Activated CD4-positive, alpha-beta T cell treated with anti-CD3 and anti-CD28 coated beads for 48 hours (primary cell): ENCODE measurements at regions not wholly inside any gene's neighbourhood (a gene's known extent, or its start where the extent isn't known, plus 50 kb on each side); places are given as distances from the start of the nearest gene placed in this dataset.

Source experiments
- DNase-seq: peaks from one replicate; pipeline ENCODE4 v3.0.0-alpha.2; 2020

GRCh38 chr21:27448960-27449359 lies 482.1 kb upstream of the ADAMTS5 start:
- DNase-seq = no peak

- DNase-seq = no peak
These were observed 481.0 kb upstream of the ADAMTS5 start for GRCh38 chr21:27447843-27448242.

- no peak for DNase-seq
These were observed 462.9 kb upstream of the ADAMTS5 start for GRCh38 chr21:27429710-27430341.

DNA sequence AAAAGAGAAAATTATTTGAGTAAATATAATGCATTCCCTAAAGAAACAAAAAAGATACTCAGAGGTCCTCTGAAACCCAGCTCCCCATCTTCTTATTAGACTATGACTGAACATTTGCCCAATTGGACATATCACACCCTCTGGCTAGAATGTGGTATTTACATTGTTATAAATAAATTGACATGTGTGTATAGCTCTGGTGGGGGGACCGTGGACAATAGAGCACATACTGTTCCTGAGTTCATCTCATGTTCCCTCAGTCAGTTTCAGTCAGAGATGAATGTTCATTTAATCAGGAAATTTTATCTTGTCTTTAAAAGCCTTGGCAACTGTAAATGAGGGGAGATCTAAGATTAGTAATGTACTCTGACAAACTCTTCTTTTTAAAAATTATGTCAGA lies 459.3 kb upstream of the ADAMTS5 start:
- no peak for DNase-seq

- no peak for DNase-seq
These were observed 458.7 kb upstream of the ADAMTS5 start for GRCh38 chr21:27425574-27425973.

DNA sequence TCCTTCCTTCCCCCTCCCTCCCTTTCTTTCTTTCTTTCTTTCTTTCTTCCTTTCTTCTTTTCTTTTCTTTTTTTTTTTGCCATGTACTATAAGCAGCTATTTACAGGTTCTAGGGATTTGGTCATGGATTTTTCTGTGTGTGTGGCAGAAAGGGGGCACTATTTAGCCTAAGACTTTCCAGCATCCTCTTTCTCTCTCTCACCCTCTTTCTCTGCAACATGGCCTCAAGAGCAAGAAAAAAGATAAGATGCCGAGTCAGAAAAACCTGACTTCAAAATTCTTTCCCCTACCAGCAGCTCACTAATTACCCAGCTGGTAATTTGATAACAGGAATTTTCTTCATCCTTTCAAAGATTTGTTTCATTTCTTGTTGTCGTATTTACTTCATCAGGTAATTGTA lies 458.3 kb upstream of the ADAMTS5 start:
- no peak for DNase-seq

DNA sequence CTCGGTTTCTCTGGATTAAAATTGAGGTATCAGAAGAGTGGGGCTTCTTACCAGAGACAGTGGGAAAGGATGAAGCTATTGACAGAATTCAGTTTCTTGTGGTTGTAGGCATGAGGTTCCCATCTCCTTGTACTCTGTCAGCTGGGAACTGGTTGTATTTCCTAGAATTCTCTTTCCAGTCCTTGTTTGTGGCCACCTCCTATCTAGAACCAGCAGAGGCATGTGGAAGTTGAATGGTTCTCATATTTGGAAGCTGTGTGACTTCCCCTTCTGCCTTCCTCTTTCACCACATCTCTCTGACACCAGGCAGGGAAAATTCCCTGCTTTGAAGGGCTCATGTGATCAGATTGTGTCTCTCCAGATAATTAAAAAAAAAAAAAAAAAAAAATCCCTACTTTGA lies 457.7 kb upstream of the ADAMTS5 start:
- DNase-seq = no peak

DNA sequence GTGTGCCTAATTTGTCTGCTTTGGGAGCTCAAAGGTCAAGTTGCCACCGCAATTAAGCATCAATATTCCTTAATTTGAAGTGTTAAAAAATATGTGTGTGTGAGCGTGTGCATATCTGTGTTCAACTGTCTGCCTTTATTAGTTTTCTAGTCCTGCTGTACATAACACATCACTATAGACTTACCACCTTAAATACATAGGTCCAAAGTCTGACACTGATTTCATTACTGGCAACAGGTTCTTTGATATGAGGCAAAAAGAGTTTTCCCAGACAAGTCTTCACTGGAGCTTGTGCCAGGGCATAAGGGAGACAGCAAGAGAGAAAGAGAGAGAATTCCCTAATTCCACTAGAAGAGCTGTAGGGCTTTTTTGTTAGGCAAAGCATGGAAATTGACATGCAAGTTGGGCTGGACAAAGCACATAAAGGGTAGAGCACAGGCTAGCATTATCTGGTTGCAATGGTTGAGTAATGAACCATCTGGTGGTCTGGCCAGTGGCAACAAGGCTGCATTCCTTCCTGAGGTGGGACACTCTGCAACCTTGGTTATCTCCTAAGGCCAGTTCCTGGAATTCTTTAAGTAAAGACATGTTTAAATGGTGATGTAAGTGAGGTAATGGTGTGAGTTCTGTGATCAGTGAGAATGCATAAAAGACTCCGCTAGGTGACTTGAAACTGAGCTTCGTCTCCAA lies 457.2 kb upstream of the ADAMTS5 start:
- no peak for DNase-seq

DNA sequence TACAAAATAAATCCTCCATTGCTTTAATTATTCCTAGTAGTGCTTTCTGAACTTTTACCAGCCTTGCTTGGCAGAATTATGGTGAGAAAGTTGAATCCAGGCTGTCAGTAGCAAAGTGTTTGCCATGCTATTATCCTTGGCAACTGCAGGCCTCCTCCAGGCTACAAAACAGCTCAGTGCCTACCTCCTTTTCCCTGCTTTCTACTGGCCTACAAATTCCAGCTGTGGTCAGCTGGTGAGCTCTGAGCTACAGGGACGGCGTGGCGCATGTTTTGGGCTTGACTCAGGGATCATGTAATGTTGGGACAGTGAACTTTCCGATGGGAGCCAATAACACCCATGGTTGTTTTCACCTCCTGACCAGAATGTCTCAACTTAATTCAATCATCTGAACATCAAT lies 456.1 kb upstream of the ADAMTS5 start:
- DNase-seq = no peak

- no peak for DNase-seq
These were observed 455.5 kb upstream of the ADAMTS5 start for GRCh38 chr21:27422435-27422834.

DNA sequence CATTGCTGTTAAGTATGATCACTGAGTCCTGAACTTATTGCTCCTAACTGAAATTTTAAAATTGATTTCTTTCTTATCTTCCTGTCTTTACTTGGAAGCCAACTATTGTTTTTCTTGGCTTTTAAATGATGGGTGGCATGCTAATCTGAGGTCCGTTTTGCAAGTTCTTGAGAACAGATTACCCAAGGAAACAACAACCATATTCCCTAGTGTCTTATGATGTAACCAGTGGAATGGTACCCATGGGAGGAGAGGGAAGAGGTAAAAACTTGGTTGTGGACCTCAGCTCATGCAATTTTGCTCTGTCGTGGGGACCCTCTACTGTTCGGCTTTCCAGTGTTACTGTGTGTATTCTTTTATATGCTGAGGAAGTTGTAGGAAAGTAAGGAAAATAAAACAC lies 454.8 kb upstream of the ADAMTS5 start:
- DNase-seq = no peak

- no peak for DNase-seq
These were observed 452.3 kb upstream of the ADAMTS5 start for GRCh38 chr21:27419153-27419552.

- no peak for DNase-seq
These were observed 451.5 kb upstream of the ADAMTS5 start for GRCh38 chr21:27418346-27418745.

GRCh38 chr21:27412530-27412929 lies 445.6 kb upstream of the ADAMTS5 start:
- no peak for DNase-seq

DNA sequence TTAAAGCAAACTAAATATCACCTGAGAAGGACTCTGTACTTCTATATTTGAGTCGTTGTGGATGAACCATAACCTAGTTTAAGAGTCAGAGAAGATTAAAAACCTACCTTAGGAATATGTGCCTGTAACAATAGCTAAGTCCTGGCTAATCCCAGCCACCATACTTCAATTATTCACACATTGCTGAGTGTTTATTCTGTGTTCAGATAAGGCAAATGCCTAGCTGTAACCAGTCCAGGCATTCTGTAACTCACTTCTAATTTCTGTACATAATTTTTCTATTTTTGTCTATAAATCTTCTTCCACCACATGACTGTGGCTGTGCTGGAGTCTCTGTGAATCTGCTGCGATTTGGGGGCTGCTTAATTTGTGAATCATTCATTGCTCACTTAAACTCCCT lies 441.9 kb upstream of the ADAMTS5 start:
- DNase-seq = no peak

DNA sequence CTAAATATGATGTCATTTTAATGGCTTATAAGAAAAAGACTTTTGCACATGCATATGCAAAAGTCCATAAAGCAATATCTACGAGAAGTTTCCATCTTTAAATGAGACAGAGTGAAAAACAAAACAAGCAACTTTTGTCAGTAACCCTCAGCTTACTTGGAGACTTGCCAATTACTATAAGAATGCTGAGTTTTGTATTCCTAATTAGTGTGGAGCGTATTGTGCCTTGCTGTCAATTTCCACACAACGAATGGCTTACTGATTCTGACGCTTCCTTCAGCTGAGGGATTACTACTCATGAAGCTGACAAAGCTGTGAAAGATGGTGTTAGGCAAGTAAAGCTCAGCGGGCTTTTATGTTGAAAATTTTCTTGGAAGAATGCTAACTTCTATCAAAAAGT lies 440.4 kb upstream of the ADAMTS5 start:
- no peak for DNase-seq

- DNase-seq = no peak
These were observed 439.6 kb upstream of the ADAMTS5 start for GRCh38 chr21:27406300-27407009.

DNA sequence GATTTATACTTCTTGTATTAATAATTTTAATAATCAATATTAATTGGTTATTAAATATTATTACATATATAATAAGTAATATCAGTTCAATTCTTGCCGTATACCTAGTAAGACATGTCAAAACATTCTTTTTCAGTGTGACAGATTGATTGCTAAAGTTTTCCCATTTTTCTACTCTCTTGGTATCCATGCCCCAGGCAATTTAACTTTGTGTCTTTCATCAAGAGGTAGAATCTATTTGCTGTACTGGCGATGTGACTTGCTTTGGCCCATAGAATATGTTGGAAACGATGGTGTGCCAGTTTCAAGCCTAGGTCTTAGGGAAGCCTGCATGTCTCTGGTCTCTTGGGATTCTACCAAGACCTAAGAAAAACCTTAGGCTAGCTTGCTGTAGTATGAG lies 436.1 kb upstream of the ADAMTS5 start:
- DNase-seq = no peak

DNA sequence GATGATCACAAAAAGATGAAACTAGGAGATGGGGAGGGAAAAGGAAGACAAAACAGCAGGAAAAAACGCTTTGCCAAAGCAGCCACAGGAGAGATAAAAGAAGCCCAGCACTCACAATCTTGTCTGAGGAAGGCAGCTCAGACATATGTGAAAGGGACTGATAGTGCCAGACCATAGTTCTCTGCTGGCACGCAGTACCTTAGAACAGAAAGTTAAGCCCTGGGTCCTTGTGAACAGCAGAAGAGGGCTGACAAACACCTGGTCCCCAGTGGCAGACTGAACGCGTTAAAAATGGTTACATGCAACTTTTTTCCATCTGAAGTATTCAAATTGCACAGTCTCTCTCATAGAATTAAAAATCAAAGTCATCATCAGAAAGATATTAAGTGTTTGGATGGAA lies 433.2 kb upstream of the ADAMTS5 start:
- no peak for DNase-seq

- DNase-seq = no peak
These were observed 430.7 kb upstream of the ADAMTS5 start for GRCh38 chr21:27397578-27397977.

DNA sequence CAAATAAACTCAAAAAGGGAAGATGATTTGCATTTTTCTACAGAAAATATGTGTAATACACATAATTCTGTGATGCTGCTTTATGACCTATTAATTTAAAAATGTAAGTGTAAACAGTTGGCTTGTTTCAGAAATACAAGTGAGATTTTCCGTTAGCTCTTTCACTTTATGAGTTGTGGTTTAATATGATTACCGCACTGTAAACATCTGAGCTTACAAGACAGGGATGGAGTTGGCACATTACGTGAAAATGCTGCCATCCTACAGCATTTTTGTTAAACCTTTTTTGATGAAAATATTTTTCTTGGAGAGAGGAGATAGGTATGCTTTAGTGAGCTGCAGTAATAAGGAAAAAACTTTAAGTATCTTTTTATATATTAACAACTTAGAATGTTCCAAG lies 426.8 kb upstream of the ADAMTS5 start:
- DNase-seq = no peak

DNA sequence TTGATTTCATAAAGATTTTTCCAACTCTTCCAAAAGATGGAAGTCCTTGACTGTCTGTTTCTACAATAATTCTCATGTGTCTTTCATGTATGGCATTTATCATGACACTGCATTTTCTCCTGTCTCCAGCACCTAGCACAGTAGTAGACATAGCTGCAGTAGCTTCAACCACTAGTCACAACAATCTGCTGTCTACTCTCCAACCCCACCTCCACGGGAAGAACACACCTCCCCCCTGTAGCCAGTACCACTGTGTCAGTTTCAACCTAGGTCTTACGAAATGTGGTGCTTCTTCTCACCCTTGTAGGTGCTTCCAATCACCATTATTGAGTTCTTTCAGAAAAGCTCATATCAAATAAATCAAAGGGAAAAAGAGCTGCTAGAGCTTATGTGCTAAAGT lies 425.1 kb upstream of the ADAMTS5 start:
- no peak for DNase-seq

DNA sequence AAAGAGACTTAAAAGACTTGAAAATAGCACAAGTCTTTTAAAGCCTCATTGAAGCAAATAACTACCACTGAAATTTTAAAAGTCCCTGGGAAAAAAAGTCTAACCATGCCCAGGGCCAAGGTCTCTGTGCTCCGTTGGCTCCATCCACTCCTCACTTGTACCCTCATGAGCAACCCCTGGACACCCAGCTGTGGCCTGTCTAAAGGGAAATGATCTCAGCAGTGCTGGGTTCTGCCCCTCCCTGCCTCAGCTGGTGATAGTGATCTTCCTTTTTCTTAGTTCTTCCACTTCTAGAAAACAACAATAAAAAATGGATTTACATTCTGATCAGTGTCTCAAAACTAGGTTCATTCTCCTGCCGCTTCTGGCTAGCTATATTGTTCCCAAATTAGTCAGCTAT lies 423.5 kb upstream of the ADAMTS5 start:
- DNase-seq = no peak

DNA sequence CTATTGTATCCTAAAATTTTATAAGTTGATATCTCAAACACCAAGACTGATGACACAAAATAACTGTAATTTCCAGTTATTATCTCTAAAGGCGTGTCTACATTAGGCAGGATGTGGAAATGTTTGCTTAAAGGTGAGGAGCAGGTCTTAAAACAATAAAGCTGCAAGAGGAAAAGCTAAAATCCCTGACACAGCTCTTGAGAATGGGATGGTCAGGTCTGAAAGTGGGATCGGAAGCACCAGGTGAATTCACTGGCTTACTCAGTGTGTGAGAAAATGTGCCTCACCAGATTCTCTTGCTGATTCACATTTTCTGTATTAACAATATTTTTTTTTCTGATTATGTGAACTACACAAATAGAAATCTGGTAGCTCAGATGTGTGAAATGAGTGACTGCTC lies 421.9 kb upstream of the ADAMTS5 start:
- no peak for DNase-seq

DNA sequence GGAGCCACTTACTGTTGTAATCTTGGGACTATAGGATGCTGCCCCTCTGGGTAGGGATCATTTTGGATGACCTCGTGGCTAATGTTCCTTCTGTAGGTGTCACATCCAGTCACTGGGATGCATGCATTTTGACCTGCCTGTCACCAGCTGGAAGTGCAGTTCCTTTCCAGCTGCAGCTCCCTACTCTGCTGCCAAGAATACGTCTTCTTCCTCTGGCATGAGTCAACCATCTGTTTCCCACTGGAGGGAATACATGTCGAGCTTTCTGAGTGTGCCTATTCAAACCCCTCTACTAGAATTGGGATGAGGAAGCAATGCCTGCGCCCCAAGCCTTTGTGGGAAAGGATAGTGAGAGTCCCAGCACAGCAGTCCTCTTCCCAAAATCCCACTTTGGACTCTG lies 415.5 kb upstream of the ADAMTS5 start:
- no peak for DNase-seq
